WTC11 (cell line): ENCODE measurements at regions not wholly inside any gene's neighbourhood (a gene's known extent, or its start where the extent isn't known, plus 50 kb on each side); places are given as distances from the start of the nearest gene placed in this dataset.
"Not testable (repeated sequence)": the region's sequence is repeated elsewhere in the genome, so short reads cannot be mapped to it uniquely, and the experiment has no call there.

Source experiments
- ATAC-seq: fragments of 200-7000 bp; cut with Tn5 transposase; 2 replicates; pipeline ENCODE4 v1.10.0; 2021; ENCODE audit warnings: mild to moderate bottlenecking, moderate library complexity
- CTCF ChIA-PET: fragments of 300-600 bp; sonication (Branson Sonifier 250); formaldehyde crosslinking; loops from one replicate; lab custom pipeline; 2021; ENCODE audit warnings: antibody characterized with exemption; lab: Charles Lee
- POLR2A ChIA-PET: fragments of 350-600 bp; sonication (Branson Sonifier 250); formaldehyde crosslinking; loops from one replicate; lab custom pipeline; 2021; ENCODE audit warnings: antibody characterized with exemption; lab: Charles Lee
- DNase-seq: peaks from one replicate; pipeline ENCODE4 v3.0.0; 2021; ENCODE audit warnings: low spot score
- H3K27ac Mint-ChIP-seq: 2 replicates; pipeline ENCODE4 v1.8.0; 2021; ENCODE audit warnings: mixed read lengths
- H3K27me3 Mint-ChIP-seq: 2 replicates; pipeline ENCODE4 v1.8.0; 2021; ENCODE audit warnings: low read depth, mild to moderate bottlenecking, moderate library complexity, mixed read lengths
- H3K36me3 Mint-ChIP-seq: 2 replicates; pipeline ENCODE4 v1.8.0; 2021; ENCODE audit warnings: mixed read lengths
- H3K4me1 Mint-ChIP-seq: 2 replicates; pipeline ENCODE4 v1.8.0; 2022; ENCODE audit warnings: mixed read lengths
- H3K4me3 Mint-ChIP-seq: 2 replicates; pipeline ENCODE4 v1.8.0; 2021; ENCODE audit warnings: mild to moderate bottlenecking, moderate library complexity, mixed read lengths
- H3K9me3 Mint-ChIP-seq: 2 replicates; pipeline ENCODE4 v1.8.0; 2021; ENCODE audit warnings: mixed read lengths
- CBFB ChIP-seq: sonication (generic); formaldehyde crosslinking; IDR thresholded peaks from 2 replicates; pipeline ENCODE4 v1.8.1; 2022; ENCODE audit warnings: mild to moderate bottlenecking, low read depth, missing genetic modification reagents
- NFE2L1 ChIP-seq: sonication (generic); formaldehyde crosslinking; IDR thresholded peaks from 2 replicates; pipeline ENCODE4 v1.8.1; 2023; ENCODE audit warnings: missing genetic modification reagents
- SMAD4 ChIP-seq: sonication (generic); formaldehyde crosslinking; IDR thresholded peaks from 2 replicates; pipeline ENCODE4 v1.8.0; 2022; ENCODE audit warnings: mild to moderate bottlenecking, missing genetic modification reagents
- ZNF121 ChIP-seq: sonication (generic); formaldehyde crosslinking; IDR thresholded peaks from 2 replicates; pipeline ENCODE4 v1.8.0; 2023; ENCODE audit warnings: missing genetic modification reagents
- ZNF416 ChIP-seq: fragments of 250-450 bp; sonication (Bioruptor Pico); IDR thresholded peaks from 2 replicates; pipeline ENCODE4 v1.9.0; 2021; ENCODE audit warnings: mild to moderate bottlenecking, inconsistent platforms
- TF ChIP-seq, protein P1 (sequence below): fragments of 250-450 bp; sonication (Bioruptor Pico); conservative IDR thresholded peaks from 2 replicates; pipeline ENCODE4 v1.9.0; 2021; ENCODE audit warnings: mild to moderate bottlenecking
- TF ChIP-seq, protein P2 (sequence below): fragments of 200-600 bp; IDR thresholded peaks from 2 replicates; pipeline ENCODE4 v1.8.0; 2022; ENCODE audit warnings: antibody characterized with exemption
- TF ChIP-seq, protein P3 (sequence below): fragments of 250-450 bp; sonication (Bioruptor Pico); IDR thresholded peaks from 2 replicates; pipeline ENCODE4 v2.1.2; 2022; ENCODE audit warnings: mild to moderate bottlenecking, moderate library complexity
- TF ChIP-seq, protein P4 (sequence below): sonication (generic); formaldehyde crosslinking; IDR thresholded peaks from 2 replicates; pipeline ENCODE4 v1.8.1; 2023; ENCODE audit warnings: mild to moderate bottlenecking, missing genetic modification reagents, moderate library complexity
- TF ChIP-seq, protein P5 (sequence below): sonication (generic); formaldehyde crosslinking; IDR thresholded peaks from 2 replicates; pipeline ENCODE4 v1.8.0; 2023; ENCODE audit warnings: missing genetic modification reagents
- TF ChIP-seq, protein P6 (sequence below): sonication (generic); formaldehyde crosslinking; IDR thresholded peaks from 2 replicates; pipeline ENCODE4 v1.8.0; 2022; ENCODE audit warnings: mild to moderate bottlenecking, missing genetic modification reagents

DNA sequence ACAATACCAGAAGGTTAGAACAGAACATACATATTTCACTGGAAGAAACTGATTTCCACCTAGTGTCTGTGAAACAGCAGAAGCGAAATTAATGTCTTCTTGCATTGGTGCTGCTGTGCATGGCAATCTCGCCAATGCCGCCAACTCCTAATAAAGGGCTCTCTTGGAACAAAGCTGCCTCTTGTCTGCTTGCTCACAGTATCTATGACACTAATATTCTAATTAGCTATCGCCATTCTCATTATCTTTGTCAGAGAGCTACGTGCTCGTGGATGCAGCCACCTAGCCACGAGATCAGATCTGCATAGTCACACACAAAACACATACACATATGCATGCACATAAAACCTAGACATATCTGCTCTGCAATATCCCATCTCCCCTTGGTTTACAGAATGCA is 145.9 kb upstream of the OLIG3 start:
- Mint-ChIP-seq H3K9me3 (peaks cover 12% of the 10 kb centered on the region), H3K27ac (no peak overlapping the region), H3K4me3 (no peak overlapping the region), H3K36me3 (no peaks in the 10 kb centered on the region), H3K4me1 (no peaks in the 10 kb centered on the region), H3K27me3 (no peaks in the 10 kb centered on the region)
- ChIA-PET POLR2A (no interaction called here), CTCF (interaction anchor here (0.7 kb wide), 1 partner anchor 22 kb away, joined by 3 read pairs; no protein-coding TSS in a partner anchor)
- no peak for ATAC-seq
- no peak for TF ChIP-seq CBFB
- TF ChIP-seq, protein P1, sequence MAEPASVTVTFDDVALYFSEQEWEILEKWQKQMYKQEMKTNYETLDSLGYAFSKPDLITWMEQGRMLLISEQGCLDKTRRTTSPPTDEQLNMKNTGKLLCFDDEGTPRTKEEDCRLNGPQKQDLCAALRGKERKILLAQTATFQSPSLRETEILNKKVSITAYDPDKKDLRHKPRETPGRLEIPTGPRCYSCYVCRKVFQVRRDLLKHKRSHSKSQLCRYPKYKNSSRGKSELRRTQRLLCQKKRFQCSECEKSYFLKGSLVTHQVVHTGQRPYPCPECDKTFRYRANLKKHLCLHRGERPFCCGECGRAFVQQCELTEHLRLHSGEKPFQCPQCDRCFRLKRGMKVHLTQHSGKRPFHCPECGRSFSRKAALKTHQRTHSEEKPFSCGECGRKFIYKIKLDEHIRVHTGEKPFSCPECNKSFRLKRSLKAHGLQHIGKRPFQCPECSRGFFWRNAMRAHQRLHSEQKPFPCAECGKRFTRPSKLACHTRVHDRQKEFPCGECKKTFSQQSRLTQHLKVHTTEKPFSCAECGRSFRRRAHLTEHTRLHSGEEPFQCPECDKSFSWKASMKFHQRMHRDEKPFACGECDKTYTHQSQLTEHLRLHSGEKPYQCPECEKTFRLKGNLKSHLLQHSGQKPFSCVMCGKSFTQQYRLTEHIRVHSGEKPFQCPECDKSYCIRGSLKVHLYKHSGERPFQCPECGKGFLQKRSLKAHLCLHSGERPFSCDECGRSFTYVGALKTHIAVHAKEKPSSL (CRISPR knock-in tag): no peak
- no peak for DNase-seq

DNA sequence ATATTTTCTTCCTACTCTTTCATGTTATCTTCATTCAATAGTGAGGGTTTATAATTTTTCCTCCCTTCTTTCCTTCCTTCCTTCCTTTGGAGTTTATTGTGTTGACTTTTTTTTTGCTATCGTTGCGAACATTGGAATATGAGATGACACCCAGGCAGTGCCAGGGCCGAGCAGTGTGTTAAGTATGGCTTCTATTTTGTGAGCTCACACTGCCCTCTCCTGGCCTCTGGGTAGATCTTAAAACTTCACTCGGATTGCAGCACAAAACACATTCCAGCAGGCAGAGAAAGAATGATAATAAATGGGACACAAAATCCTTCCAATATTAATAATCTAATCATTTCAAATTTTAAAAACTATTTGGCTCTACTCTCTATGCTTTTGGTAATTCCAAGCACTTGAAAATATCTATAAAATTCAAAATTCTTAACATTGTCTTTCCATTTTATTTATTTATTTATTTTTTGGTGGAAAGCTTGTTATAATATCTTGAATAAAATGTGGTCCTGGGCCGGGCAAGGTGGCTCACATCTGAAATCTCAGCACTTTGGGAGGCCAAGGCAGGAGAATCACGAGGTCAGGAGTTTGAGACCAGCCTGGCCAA is 147.4 kb upstream of the OLIG3 start:
- DNase-seq: peak; percentile 60
- TF ChIP-seq ZNF416 (CRISPR knock-in tag) (no peak), NFE2L1 (CRISPR knock-in tag) (no peak), ZNF121 (CRISPR knock-in tag) (no peak), SMAD4 (CRISPR knock-in tag) (no peak)
- TF ChIP-seq, protein P2, sequence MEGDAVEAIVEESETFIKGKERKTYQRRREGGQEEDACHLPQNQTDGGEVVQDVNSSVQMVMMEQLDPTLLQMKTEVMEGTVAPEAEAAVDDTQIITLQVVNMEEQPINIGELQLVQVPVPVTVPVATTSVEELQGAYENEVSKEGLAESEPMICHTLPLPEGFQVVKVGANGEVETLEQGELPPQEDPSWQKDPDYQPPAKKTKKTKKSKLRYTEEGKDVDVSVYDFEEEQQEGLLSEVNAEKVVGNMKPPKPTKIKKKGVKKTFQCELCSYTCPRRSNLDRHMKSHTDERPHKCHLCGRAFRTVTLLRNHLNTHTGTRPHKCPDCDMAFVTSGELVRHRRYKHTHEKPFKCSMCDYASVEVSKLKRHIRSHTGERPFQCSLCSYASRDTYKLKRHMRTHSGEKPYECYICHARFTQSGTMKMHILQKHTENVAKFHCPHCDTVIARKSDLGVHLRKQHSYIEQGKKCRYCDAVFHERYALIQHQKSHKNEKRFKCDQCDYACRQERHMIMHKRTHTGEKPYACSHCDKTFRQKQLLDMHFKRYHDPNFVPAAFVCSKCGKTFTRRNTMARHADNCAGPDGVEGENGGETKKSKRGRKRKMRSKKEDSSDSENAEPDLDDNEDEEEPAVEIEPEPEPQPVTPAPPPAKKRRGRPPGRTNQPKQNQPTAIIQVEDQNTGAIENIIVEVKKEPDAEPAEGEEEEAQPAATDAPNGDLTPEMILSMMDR: peak; percentile 52
- TF ChIP-seq, protein P3, sequence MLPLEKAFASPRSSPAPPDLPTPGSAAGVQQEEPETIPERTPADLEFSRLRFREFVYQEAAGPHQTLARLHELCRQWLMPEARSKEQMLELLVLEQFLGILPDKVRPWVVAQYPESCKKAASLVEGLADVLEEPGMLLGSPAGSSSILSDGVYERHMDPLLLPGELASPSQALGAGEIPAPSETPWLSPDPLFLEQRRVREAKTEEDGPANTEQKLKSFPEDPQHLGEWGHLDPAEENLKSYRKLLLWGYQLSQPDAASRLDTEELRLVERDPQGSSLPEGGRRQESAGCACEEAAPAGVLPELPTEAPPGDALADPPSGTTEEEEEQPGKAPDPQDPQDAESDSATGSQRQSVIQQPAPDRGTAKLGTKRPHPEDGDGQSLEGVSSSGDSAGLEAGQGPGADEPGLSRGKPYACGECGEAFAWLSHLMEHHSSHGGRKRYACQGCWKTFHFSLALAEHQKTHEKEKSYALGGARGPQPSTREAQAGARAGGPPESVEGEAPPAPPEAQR: no peak
- TF ChIP-seq, protein P4, sequence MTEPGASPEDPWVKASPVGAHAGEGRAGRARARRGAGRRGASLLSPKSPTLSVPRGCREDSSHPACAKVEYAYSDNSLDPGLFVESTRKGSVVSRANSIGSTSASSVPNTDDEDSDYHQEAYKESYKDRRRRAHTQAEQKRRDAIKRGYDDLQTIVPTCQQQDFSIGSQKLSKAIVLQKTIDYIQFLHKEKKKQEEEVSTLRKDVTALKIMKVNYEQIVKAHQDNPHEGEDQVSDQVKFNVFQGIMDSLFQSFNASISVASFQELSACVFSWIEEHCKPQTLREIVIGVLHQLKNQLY (CRISPR knock-in tag): no peak
- TF ChIP-seq, protein P5, sequence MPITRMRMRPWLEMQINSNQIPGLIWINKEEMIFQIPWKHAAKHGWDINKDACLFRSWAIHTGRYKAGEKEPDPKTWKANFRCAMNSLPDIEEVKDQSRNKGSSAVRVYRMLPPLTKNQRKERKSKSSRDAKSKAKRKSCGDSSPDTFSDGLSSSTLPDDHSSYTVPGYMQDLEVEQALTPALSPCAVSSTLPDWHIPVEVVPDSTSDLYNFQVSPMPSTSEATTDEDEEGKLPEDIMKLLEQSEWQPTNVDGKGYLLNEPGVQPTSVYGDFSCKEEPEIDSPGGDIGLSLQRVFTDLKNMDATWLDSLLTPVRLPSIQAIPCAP: no peak
- TF ChIP-seq, protein P6, sequence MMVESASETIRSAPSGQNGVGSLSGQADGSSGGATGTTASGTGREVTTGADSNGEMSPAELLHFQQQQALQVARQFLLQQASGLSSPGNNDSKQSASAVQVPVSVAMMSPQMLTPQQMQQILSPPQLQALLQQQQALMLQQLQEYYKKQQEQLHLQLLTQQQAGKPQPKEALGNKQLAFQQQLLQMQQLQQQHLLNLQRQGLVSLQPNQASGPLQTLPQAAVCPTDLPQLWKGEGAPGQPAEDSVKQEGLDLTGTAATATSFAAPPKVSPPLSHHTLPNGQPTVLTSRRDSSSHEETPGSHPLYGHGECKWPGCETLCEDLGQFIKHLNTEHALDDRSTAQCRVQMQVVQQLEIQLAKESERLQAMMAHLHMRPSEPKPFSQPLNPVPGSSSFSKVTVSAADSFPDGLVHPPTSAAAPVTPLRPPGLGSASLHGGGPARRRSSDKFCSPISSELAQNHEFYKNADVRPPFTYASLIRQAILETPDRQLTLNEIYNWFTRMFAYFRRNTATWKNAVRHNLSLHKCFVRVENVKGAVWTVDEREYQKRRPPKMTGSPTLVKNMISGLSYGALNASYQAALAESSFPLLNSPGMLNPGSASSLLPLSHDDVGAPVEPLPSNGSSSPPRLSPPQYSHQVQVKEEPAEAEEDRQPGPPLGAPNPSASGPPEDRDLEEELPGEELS (CRISPR knock-in tag): no peak
- Mint-ChIP-seq H3K4me3 (no peak overlapping the region), H3K36me3 (no peaks in the 10 kb centered on the region), H3K27ac (no peak overlapping the region), H3K4me1 (no peaks in the 10 kb centered on the region), H3K9me3 (peaks cover 12% of the 10 kb centered on the region), H3K27me3 (no peaks in the 10 kb centered on the region)
- peak; percentile 95 for ATAC-seq
- POLR2A ChIA-PET: interaction anchor here (0.5 to 1.2 kb wide), 3 partner anchors 153 to 327 kb away, joined by 3 to 5 read pairs (median 4); no protein-coding TSS in a partner anchor
- CTCF ChIA-PET: interaction anchor here (0.6 to 1.5 kb wide), 14 partner anchors 15 to 849 kb away, joined by 3 to 7 read pairs (median 4); partner anchors contain the start of gene MAP3K5

DNA sequence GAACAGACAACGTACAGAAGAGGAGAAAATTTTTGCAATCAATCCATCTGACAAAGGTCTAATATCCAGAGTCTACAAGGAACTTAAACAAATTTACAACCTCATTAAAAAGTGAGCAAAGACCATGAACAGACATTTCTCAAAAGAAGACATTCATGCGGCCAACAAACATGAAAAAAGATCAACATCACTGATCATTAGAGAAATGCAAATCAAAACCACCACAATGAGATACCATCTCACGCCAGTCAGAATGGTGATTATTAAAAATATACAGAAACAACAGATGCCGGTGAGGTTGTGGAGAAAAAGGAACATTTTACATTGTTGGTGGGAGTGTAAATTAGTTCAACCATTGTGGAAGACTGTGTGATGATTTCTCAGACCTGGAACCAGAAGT is 149.0 kb upstream of the OLIG3 start:
- POLR2A ChIA-PET, ATAC-seq, H3K27me3 Mint-ChIP-seq, H3K4me1 Mint-ChIP-seq, CTCF ChIA-PET, H3K36me3 Mint-ChIP-seq, DNase-seq, H3K27ac Mint-ChIP-seq, H3K4me3 Mint-ChIP-seq: not testable (repeated sequence)
- H3K9me3 Mint-ChIP-seq: peaks cover 12% of the 10 kb centered on the region

DNA sequence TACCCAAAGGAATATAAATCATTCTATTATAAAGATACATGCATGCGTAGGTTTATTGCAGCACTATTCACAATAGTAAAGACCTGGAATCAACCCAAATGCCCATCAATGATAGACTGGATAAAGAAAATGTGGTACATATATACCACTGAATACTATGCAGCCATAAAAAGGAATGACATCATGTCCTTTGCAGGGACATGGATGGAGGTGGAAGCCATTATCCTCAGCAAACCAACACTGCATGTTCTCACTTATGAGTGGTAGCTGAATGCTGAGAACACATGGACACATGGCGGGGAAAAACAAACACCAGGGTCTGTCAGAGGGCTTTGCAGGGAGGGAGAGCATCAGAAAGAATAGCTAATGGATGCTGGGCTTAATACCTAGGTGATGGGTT is 149.4 kb upstream of the OLIG3 start:
- ATAC-seq, H3K4me1 Mint-ChIP-seq, H3K4me3 Mint-ChIP-seq, H3K27ac Mint-ChIP-seq, H3K36me3 Mint-ChIP-seq, POLR2A ChIA-PET, DNase-seq, H3K27me3 Mint-ChIP-seq, CTCF ChIA-PET: not testable (repeated sequence)
- peaks cover 12% of the 10 kb centered on the region for H3K9me3 Mint-ChIP-seq
